IPS-NIHi7 (cell line): ENCODE measurements at regions not wholly inside any gene's neighbourhood (a gene's known extent, or its start where the extent isn't known, plus 50 kb on each side); places are given as distances from the start of the nearest gene placed in this dataset.

Experiments
- DNase-seq: peaks from one replicate; pipeline ENCODE4 v3.0.0; 2012; ENCODE audit warnings: mixed read lengths; ENCODE audit errors: extremely low spot score

- DNase-seq: peak; percentile 39
Measured at GRCh38 chr18:34592961-34593382, 117.1 kb upstream of the DTNA start.

- no peak for DNase-seq
Measured at GRCh38 chr18:34594266-34594665, 115.8 kb upstream of the DTNA start.

GRCh38 chr18:34595690-34596089, 114.4 kb upstream of the DTNA start:
- DNase-seq: peak; percentile 32

DNA sequence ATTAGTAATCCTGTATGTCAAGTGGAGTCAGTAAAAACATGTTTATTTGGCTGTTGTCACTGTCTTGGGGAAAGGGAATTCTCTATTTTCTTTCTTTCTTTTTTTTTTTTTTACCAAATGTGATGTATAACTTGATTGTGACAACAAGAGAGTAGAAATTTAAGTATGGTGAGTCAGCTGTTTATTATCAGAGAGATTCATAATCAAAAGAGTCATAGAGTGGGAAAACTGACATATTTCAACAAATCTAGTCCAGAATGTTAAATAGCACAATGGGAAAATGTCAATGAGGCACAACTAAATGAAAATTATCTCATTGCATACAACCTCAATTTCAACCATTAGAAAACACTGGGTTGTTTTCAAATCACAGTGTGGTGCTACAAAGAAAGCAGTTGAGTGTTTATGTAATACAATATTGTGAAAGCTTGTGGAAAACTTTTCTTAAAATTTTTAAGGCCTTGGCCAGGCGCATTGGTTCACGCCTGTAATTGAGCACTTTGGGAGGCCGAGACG, 111.9 kb upstream of the DTNA start:
- DNase-seq: no peak

GRCh38 chr18:34600158-34600557, 109.9 kb upstream of the DTNA start:
- no peak for DNase-seq

DNA sequence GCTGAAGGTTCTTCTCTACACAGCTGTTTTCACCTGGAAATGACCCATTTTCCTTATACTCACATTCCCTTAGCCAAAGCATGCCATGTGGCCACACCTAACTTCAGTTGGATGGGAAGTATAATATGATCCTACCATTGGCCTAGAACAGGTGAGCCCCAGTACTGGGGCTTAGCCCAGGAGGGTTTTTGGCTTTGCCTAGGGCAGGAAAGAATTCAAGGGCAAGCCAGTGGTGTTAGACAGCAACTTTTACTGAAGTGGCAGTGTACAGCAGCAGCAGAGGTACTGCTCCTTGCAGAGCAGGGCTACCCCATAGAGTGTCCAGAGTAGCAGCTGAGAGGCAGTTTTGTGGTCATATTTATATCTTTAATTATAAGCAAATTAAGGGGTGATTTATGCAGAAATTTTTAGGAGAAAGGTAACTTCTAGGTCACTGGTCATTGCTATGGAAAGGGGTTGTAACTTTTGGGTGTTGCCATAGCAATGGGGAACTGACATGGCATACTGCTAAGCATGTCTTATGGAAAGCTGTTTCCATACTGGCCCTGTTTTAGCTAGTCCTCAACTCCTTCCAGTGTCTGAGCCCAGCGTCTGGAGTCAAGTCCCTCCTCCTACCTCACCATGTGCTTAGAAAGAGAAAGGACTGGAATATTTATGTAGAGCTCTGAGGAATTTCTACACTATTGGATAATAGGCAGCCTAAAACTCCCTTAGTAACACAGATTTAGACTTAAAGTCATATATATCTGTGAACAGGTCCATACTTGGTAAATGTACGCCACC, 109.0 kb upstream of the DTNA start:
- no peak for DNase-seq

DNA sequence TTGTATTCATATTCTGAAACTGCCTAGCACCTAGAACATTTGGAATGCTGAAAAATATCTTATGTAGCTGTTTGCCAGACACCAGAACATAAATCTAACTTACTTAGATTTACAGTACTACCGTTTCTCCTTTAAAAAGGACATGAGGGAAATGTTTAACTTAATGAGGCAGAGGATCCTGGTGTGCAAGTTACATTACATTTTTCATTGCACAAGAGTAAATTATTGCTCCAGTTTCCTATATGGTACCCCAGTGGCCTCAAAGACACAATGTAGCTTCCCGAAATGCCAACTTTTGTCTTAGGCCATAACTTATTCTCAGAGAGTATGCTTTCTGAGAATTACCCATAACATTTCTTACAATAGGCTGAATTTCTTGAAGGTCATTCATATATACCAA, 105.5 kb upstream of the DTNA start:
- no peak for DNase-seq

DNA sequence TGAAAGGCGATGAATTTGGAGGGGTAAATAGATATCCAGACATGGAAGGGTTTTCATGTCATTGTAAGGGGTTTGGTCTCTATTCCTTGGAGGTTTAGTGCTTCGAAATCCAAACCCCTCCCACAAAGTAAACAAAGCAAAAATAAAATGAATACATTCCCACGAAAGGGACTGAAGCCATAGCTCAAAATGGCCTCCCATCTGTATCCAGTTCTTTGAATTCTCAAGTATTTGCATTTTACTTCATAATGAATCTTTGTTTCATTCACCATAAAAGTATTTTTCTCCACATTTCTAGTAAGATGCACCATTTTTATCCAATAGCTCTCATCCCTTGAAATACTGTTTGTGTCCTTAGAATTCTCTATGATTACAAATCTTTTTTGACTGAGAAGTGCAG, 103.2 kb upstream of the DTNA start:
- no peak for DNase-seq

DNA sequence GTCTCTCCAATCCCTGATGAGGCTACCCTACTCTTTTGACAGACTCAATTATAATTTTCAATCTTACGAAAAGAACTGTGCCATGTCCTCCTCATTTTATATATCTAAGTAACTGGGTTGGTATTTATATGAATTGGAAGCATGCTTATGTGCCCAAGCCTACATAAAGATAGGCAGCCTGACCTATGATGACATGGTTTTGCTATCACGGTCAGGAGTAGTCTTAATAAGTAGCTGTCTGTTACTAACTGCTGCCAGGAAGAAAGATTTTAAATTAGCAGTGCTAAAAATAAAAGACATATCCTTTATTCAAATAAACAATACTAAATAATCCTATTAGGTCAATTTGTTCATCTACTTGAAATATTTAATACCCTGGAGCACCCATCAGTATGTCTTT, 102.0 kb upstream of the DTNA start:
- DNase-seq: no peak

DNA sequence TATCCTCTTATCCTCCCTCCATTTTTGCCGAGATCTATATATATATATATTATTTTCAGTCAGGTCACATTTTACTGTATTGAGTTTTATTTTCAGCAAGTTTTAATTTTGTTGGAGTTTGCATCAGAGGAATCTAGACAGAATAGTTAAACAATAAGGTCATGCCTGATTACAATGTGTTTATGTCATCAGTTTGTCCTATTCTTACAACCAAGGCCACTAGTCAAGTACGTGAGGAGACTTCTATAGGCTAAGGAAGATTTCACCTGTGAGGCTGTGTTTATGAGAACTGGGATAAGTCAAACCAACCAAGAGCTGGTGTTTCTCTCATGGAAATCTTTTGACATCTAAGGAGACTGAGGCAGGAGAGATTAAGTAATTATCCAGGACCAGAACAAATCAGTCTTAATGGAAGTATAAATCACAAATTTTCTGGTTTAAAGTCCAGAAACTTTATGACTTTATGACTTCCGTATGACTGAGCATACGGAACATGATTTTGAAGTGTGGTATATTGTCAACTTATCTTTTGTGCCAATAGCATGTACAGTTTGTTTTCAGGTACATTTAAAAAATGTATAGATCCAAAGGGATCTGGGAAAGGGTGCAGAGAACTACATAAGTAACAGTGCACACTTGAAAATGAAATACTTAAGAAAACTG, 100.0 kb upstream of the DTNA start:
- DNase-seq: no peak

- no peak for DNase-seq
Measured at GRCh38 chr18:34611904-34612303, 98.2 kb upstream of the DTNA start.

GRCh38 chr18:34620258-34620861, 89.7 kb upstream of the DTNA start:
- DNase-seq: no peak

DNA sequence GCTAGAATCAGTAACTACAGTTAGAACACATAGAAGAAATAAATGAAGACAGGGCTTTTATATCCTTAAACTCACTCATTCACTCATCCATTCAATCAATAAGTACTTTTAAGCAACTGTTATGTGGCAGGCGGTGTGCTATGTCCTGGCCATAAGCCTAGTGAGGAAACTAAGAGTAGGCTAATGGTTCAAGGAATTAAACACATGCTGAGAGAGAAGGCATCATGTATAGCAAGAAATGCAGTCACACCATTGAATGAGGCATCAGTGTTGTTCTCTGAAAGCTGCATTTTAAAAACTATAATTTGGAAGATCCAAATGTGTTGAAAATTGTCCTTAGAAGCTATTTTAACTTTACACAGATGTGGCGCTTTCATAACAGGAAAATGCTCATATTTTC, 86.5 kb upstream of the DTNA start:
- DNase-seq: no peak

GRCh38 chr18:34624551-34624950, 85.5 kb upstream of the DTNA start:
- DNase-seq: no peak

- DNase-seq: no peak
Measured at GRCh38 chr18:34626404-34627136, 83.5 kb upstream of the DTNA start.

- no peak for DNase-seq
Measured at GRCh38 chr18:34627137-34627920, 82.8 kb upstream of the DTNA start.

DNA sequence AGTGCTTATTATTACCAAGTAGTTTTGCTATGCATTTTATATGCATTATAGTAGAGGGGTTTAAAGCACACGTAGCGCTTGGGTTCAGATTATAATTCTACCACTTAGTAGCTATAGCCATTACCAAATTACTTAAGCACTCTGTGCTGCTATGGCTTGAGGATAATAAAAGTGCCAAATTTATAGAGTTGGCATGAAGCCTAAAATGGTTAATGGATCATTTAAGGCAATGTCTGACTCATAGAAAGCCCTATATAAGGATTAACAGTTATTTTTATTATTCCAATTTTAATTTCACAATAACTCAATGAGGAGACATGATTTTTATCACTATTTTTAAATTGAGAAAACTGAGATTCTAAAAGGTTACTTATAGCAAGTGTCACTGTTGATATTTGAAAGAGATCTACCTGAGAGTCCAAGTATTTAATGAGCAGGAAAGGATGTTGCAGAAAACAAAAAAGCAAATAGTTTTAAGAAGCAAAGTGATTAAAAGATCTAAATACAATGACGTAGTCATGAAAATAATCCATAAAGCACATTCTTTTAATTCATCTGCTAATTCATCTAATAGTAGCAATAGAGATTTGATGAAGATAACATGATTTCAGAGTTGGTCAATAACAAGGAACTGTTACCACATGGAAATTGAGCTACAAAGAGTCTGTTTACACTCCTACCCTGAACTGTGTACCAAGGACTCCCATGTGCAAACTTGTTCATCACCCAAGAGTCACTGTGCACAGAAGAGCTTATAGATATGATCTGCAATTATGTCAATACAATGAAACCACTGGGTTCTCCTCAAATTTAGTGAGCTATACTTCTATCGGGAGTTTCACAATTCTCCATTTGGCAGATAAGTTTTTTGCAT, 78.8 kb upstream of the DTNA start:
- no peak for DNase-seq

GRCh38 chr18:34632321-34632720, 77.8 kb upstream of the DTNA start:
- no peak for DNase-seq

DNA sequence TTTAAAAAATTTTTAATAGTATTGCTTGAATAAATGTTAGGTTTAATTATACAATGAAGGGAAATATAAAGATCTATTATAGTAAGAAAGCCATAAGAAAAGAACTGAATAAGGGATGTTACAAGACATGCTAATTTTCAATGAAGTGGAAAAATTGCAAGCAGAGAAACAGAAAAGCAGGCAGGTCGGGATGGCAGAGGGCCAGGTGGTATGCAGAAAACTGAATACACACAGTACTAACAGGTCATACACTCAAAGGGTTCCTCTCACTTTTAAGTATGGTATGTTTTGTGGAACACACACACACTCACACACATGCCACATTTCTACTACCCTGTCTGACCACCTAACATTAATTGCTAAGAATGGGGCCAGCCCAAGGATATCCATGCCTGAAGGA, 76.7 kb upstream of the DTNA start:
- DNase-seq: no peak

DNA sequence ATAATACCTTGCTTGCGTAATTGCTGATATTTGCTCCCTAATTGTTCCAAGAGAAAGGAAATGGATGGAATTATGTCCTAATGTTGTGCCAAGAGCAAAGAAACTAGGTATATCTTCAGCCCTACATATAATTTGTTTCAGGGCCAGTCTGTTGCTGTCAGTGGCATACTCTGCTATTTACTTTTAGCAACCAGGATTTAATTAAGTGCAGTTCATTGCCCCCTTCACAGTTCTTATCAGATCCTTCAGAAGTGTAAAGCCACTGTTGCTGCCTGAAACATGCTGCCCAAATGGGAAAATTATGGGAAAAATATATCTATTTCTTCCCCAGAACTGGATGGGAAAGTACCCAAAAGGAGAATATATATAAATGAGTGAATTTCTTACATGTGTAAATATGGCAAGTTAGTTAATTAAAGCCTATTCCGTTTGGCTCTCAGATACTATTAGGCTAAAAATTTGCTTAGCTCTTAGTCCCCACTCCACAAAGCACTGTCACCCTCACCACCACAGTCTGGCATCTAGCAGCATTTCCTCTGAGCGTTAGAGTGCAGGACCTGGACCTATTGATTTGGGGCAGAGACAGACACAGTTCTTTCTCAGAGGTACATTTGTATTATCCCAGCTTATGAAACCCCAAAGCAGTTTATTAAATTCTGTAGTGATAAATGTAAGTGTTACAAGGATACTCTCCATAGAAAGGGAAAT, 72.8 kb upstream of the DTNA start:
- no peak for DNase-seq
